HepG2 (cell line): ENCODE measurements at regions not wholly inside any gene's neighbourhood (a gene's known extent, or its start where the extent isn't known, plus 50 kb on each side); places are given as distances from the start of the nearest gene placed in this dataset.

Experiments
- ATAC-seq: fragments of 200-7000 bp; cut with Tn5 transposase; 3 replicates; pipeline ENCODE4 v1.9.1; 2020; ENCODE audit warnings: mild to moderate bottlenecking, moderate library complexity
- BruUV-seq: library from RNA; stranded (reverse); fragments of 400-500 nt; replicated peaks from 2 replicates; lab custom pipeline; 2021; lab: Mats Ljungman, UMichigan
- CTCF ChIA-PET: fragments of 300-600 bp; formaldehyde crosslinking; extraction: SDS; loops from one replicate; lab custom pipeline; 2021; ENCODE audit warnings: low total read pairs, inconsistent platforms, low intra/inter-chr PET ratio; lab: Yijun Ruan, JAX
- POLR2A ChIA-PET: fragments of 350-600 bp; sonication (Branson Sonifier 250); formaldehyde crosslinking; loops from one replicate; lab custom pipeline; 2020; ENCODE audit warnings: antibody characterized with exemption, inconsistent platforms; lab: Yijun Ruan, JAX
- DNase-seq: peaks from one replicate; pipeline ENCODE4 v3.0.0-alpha.2; 2015; ENCODE audit warnings: low spot score
- FAIRE-seq: peaks from 3 replicates; lab custom pipeline; 2011; peaks lifted over from hg19 to GRCh38; lab: Jason Lieb, UNC
- H2AFZ ChIP-seq: one replicate; pipeline ENCODE4 v1.6.1; 2011; ENCODE audit warnings: low read length, inconsistent platforms
- H3K27ac ChIP-seq: fragments of 300-600 bp; 3 replicates; pipeline ENCODE4 v1.8.0; 2011; ENCODE audit warnings: mixed run types, mild to moderate bottlenecking, mixed read lengths, low read length, inconsistent platforms; ENCODE audit not compliant: insufficient read depth; ENCODE audit errors: extremely low read length
- H3K27me3 ChIP-seq, 2 experiments: fragments of 200-600 bp in 1 of 2; 2 replicates in 1 of 2; 3 replicates in 1 of 2; pipeline versions ENCODE4 v1.6.0 to v1.8.0; 2011; ENCODE audit warnings: low read length in 2 of 2, mild to moderate bottlenecking in 2 of 2, moderate library complexity in 2 of 2, inconsistent platforms in 1 of 2; ENCODE audit not compliant: insufficient read depth in 2 of 2, control insufficient read depth in 1 of 2
- H3K36me3 ChIP-seq, 2 experiments: fragments of 200-600 bp in 1 of 2; replicated peaks in 1 of 2; 2 replicates in 1 of 2; 3 replicates in 1 of 2; pipeline versions ENCODE4 v1.5.1 to v1.8.0; 2011; ENCODE audit warnings: low read length in 2 of 2, inconsistent platforms in 1 of 2; ENCODE audit not compliant: insufficient read depth in 2 of 2, control insufficient read depth in 1 of 2
- H3K4me1 ChIP-seq: 2 replicates; pipeline ENCODE4 v1.5.1; 2012; ENCODE audit warnings: low read length, inconsistent platforms; ENCODE audit not compliant: insufficient read depth
- H3K4me2 ChIP-seq: 2 replicates; pipeline ENCODE4 v1.6.0; 2011; ENCODE audit warnings: low read depth, low read length, inconsistent platforms
- H3K4me3 ChIP-seq, 3 experiments: fragments of 200-600 bp in 1 of 3; sonication (generic), shearing (Covaris generic) in 1 of 3; replicated peaks in 1 of 3; 2 replicates each; pipeline ENCODE4 v1.5.1; 2011 to 2016; ENCODE audit warnings: low read length in 3 of 3, inconsistent platforms in 2 of 3, low read depth in 2 of 3, mild to moderate bottlenecking in 2 of 3, control low read depth in 1 of 3, mixed read lengths in 1 of 3; ENCODE audit not compliant: insufficient read depth in 1 of 3
- H3K79me2 ChIP-seq: one replicate; pipeline ENCODE4 v1.6.1; 2011; ENCODE audit warnings: low read length, inconsistent platforms; ENCODE audit not compliant: insufficient read depth
- H3K9ac ChIP-seq: 2 replicates; pipeline ENCODE4 v1.6.0; 2011; ENCODE audit warnings: mild to moderate bottlenecking, low read depth, low read length, inconsistent platforms; ENCODE audit not compliant: insufficient read depth
- H3K9me3 ChIP-seq: 2 replicates; pipeline ENCODE4 v1.5.1; 2012; ENCODE audit warnings: mild to moderate bottlenecking, low read length
- H4K20me1 ChIP-seq: 2 replicates; pipeline ENCODE4 v1.6.0; 2011; ENCODE audit warnings: inconsistent platforms, mild to moderate bottlenecking, low read length, moderate library complexity; ENCODE audit not compliant: insufficient read depth
- ELF3 ChIP-seq: IDR thresholded peaks from 2 replicates; pipeline ENCODE4 v1.6.1; 2016; ENCODE audit warnings: missing genetic modification reagents, missing compliant biosample characterization
- FIP1L1 ChIP-seq: fragments of 200-400 bp; formaldehyde crosslinking; IDR thresholded peaks from 2 replicates; pipeline ENCODE4 v1.6.1; 2018; ENCODE audit warnings: low read depth, mild to moderate bottlenecking, low read length, moderate library complexity, borderline replicate concordance; ENCODE audit not compliant: insufficient read depth
- TBX2 ChIP-seq: sonication (generic); formaldehyde crosslinking; IDR thresholded peaks from 2 replicates; pipeline ENCODE4 v1.5.0; 2020; ENCODE audit warnings: missing genetic modification reagents, mild to moderate bottlenecking, borderline replicate concordance
- TRAFD1 ChIP-seq: sonication (generic); formaldehyde crosslinking; IDR thresholded peaks from 2 replicates; pipeline ENCODE4 v1.5.1; 2020; ENCODE audit warnings: missing genetic modification reagents, mild to moderate bottlenecking, borderline replicate concordance
- YY1 ChIP-seq: IDR thresholded peaks from 2 replicates; pipeline ENCODE4 v1.6.1; 2011; ENCODE audit warnings: low read length, low read depth, moderate library complexity, mild to moderate bottlenecking; ENCODE audit not compliant: insufficient read depth, insufficient replicate concordance
- ZBTB49 ChIP-seq: sonication (generic); formaldehyde crosslinking; IDR thresholded peaks from 2 replicates; pipeline ENCODE4 v1.4.0; 2020; ENCODE audit warnings: missing genetic modification reagents, borderline replicate concordance
- ZC3H4 ChIP-seq: sonication (generic); formaldehyde crosslinking; IDR thresholded peaks from 2 replicates; pipeline ENCODE4 v1.4.0; 2020; ENCODE audit warnings: missing genetic modification reagents, borderline replicate concordance
- ZNF451 ChIP-seq: sonication (generic); formaldehyde crosslinking; IDR thresholded peaks from 2 replicates; pipeline ENCODE4 v1.5.0; 2020; ENCODE audit warnings: mild to moderate bottlenecking, missing genetic modification reagents
- ZNF678 ChIP-seq: sonication (generic); formaldehyde crosslinking; IDR thresholded peaks from 2 replicates; pipeline ENCODE4 v1.4.0; 2020; ENCODE audit warnings: mild to moderate bottlenecking, missing genetic modification reagents
- WGBS: methylation state at CpG from one replicate; pipeline ENCODE4 v1.1.6; 2017; ENCODE audit warnings: low lambda C conversion rate; 5-methylcytosine and 5-hydroxymethylcytosine counted together
- in situ Hi-C: cut with HindIII; loops from 2 replicates; pipeline ENCODE4 v1.10.0; 2017; ENCODE audit warnings: low pct_unique_long_range_greater_than_20kb; ENCODE audit not compliant: extremely low pct_ligation_motif_present
- intact Hi-C: fragments of 100-400 bp; cut with micrococcal nuclease; formaldehyde crosslinking; loops from one replicate; pipeline ENCODE4 v1.10.0; 2022; ENCODE audit not compliant: unreplicated experiment
- TF ChIP-seq, protein P1 (sequence below): sonication (generic); formaldehyde crosslinking; IDR thresholded peaks from 2 replicates; pipeline ENCODE4 v1.9.0; 2022; ENCODE audit warnings: low read depth, missing genetic modification reagents
- TF ChIP-seq, protein P2 (sequence below): sonication (generic); formaldehyde crosslinking; IDR thresholded peaks from 2 replicates; pipeline ENCODE4 v1.4.0; 2020; ENCODE audit warnings: missing genetic modification reagents, mild to moderate bottlenecking, borderline replicate concordance

- TF ChIP-seq, protein P1, sequence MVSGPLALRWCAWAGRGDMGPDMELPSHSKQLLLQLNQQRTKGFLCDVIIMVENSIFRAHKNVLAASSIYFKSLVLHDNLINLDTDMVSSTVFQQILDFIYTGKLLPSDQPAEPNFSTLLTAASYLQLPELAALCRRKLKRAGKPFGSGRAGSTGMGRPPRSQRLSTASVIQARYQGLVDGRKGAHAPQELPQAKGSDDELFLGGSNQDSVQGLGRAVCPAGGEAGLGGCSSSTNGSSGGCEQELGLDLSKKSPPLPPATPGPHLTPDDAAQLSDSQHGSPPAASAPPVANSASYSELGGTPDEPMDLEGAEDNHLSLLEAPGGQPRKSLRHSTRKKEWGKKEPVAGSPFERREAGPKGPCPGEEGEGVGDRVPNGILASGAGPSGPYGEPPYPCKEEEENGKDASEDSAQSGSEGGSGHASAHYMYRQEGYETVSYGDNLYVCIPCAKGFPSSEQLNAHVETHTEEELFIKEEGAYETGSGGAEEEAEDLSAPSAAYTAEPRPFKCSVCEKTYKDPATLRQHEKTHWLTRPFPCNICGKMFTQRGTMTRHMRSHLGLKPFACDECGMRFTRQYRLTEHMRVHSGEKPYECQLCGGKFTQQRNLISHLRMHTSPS: no peak
- no peak for TF ChIP-seq TRAFD1
- TF ChIP-seq ZC3H4 (CRISPR knock-in tag): no peak
Measured at GRCh38 chr18:2423761-2424160, 147.5 kb downstream of the METTL4 start (continued).

DNA sequence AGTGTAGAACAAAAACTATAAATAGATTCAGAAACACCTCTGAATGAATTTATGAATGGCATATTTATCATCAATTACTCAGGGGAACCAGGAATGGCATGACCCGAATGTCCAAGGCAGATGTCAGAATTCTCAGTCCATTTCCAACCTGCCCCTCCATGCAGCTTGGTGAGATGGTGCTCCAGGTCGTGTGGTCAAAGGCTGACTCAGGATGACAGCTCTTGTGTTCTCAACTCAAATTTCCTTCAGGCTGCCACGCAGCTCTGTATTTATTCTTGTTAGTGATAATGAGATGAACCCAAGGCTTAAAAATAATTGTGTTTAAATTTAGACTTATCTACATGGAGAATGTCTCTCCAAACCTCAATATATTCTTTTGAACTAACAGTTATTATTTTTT lies 146.9 kb downstream of the METTL4 start:
- TF ChIP-seq ELF3: no peak
- TF ChIP-seq ZBTB49: no peak
- TF ChIP-seq, protein P2, sequence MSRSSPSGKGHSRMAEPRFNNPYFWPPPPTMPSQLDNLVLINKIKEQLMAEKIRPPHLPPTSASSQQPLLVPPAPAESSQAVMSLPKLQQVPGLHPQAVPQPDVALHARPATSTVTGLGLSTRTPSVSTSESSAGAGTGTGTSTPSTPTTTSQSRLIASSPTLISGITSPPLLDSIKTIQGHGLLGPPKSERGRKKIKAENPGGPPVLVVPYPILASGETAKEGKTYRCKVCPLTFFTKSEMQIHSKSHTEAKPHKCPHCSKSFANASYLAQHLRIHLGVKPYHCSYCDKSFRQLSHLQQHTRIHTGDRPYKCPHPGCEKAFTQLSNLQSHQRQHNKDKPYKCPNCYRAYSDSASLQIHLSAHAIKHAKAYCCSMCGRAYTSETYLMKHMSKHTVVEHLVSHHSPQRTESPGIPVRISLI (CRISPR knock-in tag): no peak
- TF ChIP-seq TBX2 (CRISPR knock-in tag): no peak
- TF ChIP-seq YY1: no peak
- no peak for TF ChIP-seq FIP1L1
- no peak for TF ChIP-seq ZNF678
- TF ChIP-seq ZNF451 (CRISPR knock-in tag): no peak
- Histone ChIP-seq H3K79me2 (no peaks in the 10 kb centered on the region), H3K27ac (no peak overlapping the region), H3K9ac (no peak overlapping the region), H2AFZ (no peak overlapping the region), H3K4me2 (no peak overlapping the region), H3K4me3 (no peak overlapping the region), H3K27me3 (no peaks in the 10 kb centered on the region; a peak in 1 of 5 replicates), H3K9me3 (no peaks in the 10 kb centered on the region), H3K36me3 (no peaks in the 10 kb centered on the region), H4K20me1 (no peaks in the 10 kb centered on the region), H3K4me1 (no peaks in the 10 kb centered on the region)
- POLR2A ChIA-PET: no interaction called here
- no peak for FAIRE-seq
- 0% methylated on average over 3 of the region's 3 CpGs for WGBS
- no peak for ATAC-seq
- intact Hi-C loops (no loop called here), in situ Hi-C loops (no loop called here)
- CTCF ChIA-PET: no interaction called here
- no peak for DNase-seq
- BruUV-seq: no TSS peak
